ENCODE measurements at regions not wholly inside any gene's neighbourhood (a gene's known extent, or its start where the extent isn't known, plus 50 kb on each side); places are given as distances from the start of the nearest gene placed in this dataset.
"Not testable (repeated sequence)": the region's sequence is repeated elsewhere in the genome, so short reads cannot be mapped to it uniquely, and the experiment has no call there.

DNA sequence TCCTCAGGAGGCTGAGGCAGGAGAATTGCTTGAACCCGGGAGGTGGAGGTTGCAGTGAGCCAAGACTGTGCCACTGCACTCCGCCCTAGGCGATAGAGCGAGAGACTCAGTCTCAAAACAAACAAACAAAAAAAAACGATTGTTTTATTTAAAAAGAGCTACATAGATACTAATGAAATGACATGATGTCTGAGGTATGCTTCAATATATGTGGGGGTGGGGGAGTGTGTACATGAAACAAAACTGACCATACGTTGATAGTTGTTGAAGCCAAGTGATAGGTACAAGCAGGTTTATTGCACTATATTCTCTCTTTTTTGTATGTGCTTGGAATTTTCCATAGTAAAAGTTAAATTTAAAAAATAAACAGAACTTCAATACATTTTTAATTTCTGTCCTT, 240.1 kb downstream of the TFAP2A start:
- Mint-ChIP-seq H3K27me3 (no peaks in the 10 kb centered on the region), H3K36me3 (ENCODE audit: insufficient read depth) (no peaks in the 10 kb centered on the region), H3K9me3 (peaks cover 9 to 14% of the 10 kb centered on the region in 2 donors), H3K27ac (no peak overlapping the region), H3K4me3 (no peak overlapping the region), H3K4me1 (ENCODE audit: low read depth in 2 of 2) (no peaks in the 10 kb centered on the region)
- no peak for ATAC-seq (replicated peaks)
- no peak for DNase-seq

DNA sequence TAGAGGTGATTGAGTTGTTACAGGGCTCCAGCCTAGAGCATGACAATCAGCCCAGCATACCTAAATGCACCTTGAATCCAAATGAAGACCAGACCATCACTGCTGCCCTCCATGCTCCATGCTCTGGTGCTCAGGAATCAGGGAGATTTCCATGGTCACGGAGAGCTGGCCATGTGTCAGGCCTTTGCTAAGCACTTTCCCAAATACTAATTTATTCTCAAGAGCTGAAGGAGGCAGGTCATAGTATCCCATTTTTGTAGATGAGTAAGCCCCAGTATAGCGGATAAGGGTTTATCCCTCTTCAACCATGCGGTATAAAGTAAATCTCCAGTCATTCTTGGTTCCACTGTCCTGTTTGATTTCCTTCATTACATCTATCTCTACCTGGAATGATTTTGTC, 240.8 kb downstream of the TFAP2A start:
- Mint-ChIP-seq H3K4me1 (ENCODE audit: low read depth in 2 of 2) (no peaks in the 10 kb centered on the region), H3K9me3 (peaks cover 9 to 14% of the 10 kb centered on the region in 2 donors), H3K27ac (no peak overlapping the region), H3K4me3 (no peak overlapping the region), H3K27me3 (no peaks in the 10 kb centered on the region), H3K36me3 (ENCODE audit: insufficient read depth) (no peaks in the 10 kb centered on the region)
- no peak for ATAC-seq (replicated peaks)
- DNase-seq = no peak

DNA sequence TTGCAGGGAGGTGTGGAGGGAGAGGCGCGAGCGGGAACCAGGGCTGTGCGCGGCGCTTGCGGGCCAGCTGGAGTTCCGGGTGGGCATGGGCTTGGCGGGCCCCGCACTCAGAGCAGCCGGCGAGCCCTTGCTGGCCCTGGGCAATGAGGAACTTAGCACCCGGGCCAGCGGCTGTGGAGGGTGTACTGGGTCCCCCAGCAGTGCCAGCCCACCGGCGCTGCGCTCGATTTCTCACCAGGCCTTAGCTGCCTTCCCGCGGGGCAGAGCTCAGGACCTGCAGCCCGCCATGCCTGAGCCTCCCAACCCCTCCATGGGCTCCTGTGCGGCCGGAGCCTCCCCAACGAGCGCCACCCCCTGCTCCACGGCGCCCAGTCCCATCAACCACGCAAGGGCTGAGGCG, 243.2 kb downstream of the TFAP2A start:
- DNase-seq; H3K4me1 Mint-ChIP-seq (ENCODE audit: low read depth in 2 of 2); ATAC-seq (replicated peaks); H3K27me3 Mint-ChIP-seq; H3K4me3 Mint-ChIP-seq; H3K36me3 Mint-ChIP-seq (ENCODE audit: insufficient read depth); H3K27ac Mint-ChIP-seq: not testable (repeated sequence)
- peaks cover 13 to 14% of the 10 kb centered on the region in 2 donors for H3K9me3 Mint-ChIP-seq

DNA sequence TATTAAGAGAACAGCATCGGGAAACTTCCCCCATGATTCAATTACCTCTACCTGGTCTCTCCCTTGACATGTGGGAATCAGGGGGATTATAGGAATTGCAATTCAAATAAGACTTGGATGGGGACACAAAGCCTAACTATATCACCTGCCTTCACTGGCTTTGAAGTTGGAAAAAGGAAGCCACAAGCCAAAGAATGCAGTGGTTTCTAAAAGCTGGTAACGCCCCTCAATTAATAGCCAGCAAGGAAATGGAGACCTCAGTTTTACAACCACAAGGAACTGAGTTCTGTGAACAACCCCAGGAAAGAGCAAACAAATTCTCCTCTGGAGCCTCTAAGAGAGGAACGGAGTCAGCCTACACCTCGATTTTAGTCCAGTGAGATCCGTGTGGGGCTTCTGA, 244.1 kb downstream of the TFAP2A start:
- ATAC-seq (replicated peaks) = no peak
- Mint-ChIP-seq H3K27me3 (no peaks in the 10 kb centered on the region), H3K36me3 (ENCODE audit: insufficient read depth) (no peaks in the 10 kb centered on the region), H3K27ac (no peak overlapping the region), H3K4me3 (no peak overlapping the region), H3K9me3 (peaks cover 12 to 14% of the 10 kb centered on the region in 2 donors), H3K4me1 (ENCODE audit: low read depth in 2 of 2) (no peaks in the 10 kb centered on the region)
- no peak for DNase-seq

DNA sequence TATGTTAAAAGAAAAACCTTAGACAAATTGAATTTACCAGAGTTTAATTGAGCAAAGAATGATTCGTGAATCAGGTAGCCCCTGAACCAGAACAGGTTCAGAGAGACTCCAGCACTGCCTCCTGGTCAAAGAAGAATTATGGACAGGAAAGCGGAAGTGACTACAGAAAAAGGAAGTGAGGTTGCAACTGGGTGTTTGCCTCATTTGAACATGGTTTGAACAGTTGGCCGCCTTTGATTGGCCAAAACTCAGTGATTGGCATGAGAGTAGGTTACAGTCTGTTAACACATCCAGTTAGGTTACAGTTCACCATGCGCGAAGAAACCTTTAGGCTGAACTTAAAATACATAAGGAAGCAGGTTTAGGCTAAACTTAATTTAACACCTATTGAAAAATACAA, 248.8 kb downstream of the TFAP2A start:
- H3K27me3 Mint-ChIP-seq = no peaks in the 10 kb centered on the region
- no peak overlapping the region for H3K4me3 Mint-ChIP-seq
- no peak for DNase-seq
- peaks cover 4 to 15% of the 10 kb centered on the region in 2 donors for H3K9me3 Mint-ChIP-seq
- ATAC-seq (replicated peaks) = no peak
- no peaks in the 10 kb centered on the region for H3K4me1 Mint-ChIP-seq (ENCODE audit: low read depth in 2 of 2)
- no peaks in the 10 kb centered on the region for H3K36me3 Mint-ChIP-seq (ENCODE audit: insufficient read depth)
- no peak overlapping the region for H3K27ac Mint-ChIP-seq

DNA sequence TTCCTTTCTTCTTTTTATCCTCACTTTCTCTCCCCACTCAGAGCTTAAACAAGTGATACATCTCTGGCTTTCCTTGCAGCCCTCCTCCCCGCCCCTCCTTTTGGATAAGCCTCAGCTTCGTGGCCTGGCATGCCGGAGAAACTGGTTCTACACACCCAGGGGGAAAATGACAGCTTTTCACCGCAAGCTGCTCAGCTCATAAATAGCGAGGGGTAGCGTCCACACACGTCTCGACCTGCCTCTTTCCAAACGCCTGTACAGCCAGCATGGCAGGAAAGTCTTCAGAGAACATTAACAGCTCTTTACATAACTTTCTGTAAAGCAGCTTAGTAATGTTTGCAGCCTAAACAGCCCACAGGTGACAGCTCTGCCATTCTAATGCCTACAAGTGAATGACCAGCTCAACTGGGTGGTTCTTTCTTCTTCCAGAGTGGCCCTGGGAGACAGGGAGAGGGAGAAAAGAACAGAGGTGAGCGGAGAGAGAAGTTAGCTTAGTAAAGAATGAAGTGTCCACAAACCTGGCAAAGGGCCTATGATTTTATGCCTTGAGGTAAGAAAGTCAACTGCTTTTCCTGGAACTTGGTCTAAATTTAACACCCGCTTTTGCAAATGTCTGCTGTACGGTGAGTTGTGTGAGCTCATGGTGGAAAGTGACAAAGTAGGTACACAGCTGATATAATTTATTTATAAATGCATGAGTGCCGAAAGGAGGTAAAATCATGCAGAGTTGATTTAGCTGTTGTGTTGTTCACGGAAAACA, 251.5 kb downstream of the TFAP2A start:
- DNase-seq (no peak), ATAC-seq (replicated peaks) (no peak)
- no peak overlapping the region for H3K4me3 Mint-ChIP-seq
- H3K27me3 Mint-ChIP-seq = no peaks in the 10 kb centered on the region
- H3K27ac Mint-ChIP-seq = no peak overlapping the region
- peaks cover 3 to 21% of the 10 kb centered on the region in 2 donors for H3K9me3 Mint-ChIP-seq
- no peaks in the 10 kb centered on the region for H3K4me1 Mint-ChIP-seq (ENCODE audit: low read depth in 2 of 2)
- H3K36me3 Mint-ChIP-seq (ENCODE audit: insufficient read depth) = no peaks in the 10 kb centered on the region

DNA sequence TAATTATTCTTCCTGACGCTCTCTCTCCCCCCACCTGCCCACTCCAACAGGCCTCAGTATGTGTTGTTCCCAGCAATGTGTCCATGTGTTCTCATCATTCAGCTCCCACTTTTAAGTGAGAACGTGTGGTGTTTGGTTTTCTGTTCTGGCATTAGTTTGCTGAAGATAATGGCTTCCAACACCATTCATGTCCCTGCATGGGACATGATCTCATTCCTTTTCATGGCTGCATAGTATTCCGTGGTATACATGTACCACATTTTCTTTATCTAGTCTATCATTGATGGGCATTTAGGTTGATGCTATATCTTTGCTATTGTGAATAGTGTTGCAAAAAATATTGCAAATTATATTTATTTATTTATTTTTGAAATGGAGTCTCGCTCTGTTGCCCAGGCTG, 258.0 kb downstream of the TFAP2A start:
- H3K4me1 Mint-ChIP-seq (ENCODE audit: low read depth in 2 of 2) = no peaks in the 10 kb centered on the region
- DNase-seq (no peak), ATAC-seq (replicated peaks) (no peak)
- H3K9me3 Mint-ChIP-seq = peaks cover 2 to 21% of the 10 kb centered on the region in 2 donors
- H3K27ac Mint-ChIP-seq = no peak overlapping the region
- no peak overlapping the region for H3K4me3 Mint-ChIP-seq
- no peaks in the 10 kb centered on the region for H3K36me3 Mint-ChIP-seq (ENCODE audit: insufficient read depth)
- no peaks in the 10 kb centered on the region for H3K27me3 Mint-ChIP-seq

DNA sequence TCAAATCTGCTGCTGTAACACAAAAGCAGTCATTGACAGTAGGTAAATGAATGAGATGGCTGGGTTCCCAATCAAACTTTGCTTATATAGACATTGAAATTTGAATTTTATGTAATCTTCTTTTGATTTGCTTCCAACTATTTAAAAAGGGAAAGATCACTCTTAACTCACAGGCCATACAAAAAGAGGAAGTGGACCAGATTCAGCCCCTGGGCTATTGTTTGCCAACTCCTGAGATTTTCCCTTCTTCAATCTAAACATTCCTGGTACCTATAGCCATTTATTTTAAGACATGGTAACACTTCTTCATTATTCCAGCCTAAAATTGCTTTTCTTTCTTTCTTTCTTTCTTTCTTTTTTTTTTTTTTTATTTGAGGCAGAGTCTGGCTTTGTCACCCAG, 260.6 kb downstream of the TFAP2A start:
- no peaks in the 10 kb centered on the region for H3K36me3 Mint-ChIP-seq (ENCODE audit: insufficient read depth)
- no peak overlapping the region for H3K27ac Mint-ChIP-seq
- H3K4me3 Mint-ChIP-seq = no peak overlapping the region
- H3K27me3 Mint-ChIP-seq = no peaks in the 10 kb centered on the region
- H3K9me3 Mint-ChIP-seq = peaks cover 0 to 2% of the 10 kb centered on the region in 2 donors
- no peaks in the 10 kb centered on the region for H3K4me1 Mint-ChIP-seq (ENCODE audit: low read depth in 2 of 2)
- ATAC-seq (replicated peaks) (no peak), DNase-seq (no peak)

DNA sequence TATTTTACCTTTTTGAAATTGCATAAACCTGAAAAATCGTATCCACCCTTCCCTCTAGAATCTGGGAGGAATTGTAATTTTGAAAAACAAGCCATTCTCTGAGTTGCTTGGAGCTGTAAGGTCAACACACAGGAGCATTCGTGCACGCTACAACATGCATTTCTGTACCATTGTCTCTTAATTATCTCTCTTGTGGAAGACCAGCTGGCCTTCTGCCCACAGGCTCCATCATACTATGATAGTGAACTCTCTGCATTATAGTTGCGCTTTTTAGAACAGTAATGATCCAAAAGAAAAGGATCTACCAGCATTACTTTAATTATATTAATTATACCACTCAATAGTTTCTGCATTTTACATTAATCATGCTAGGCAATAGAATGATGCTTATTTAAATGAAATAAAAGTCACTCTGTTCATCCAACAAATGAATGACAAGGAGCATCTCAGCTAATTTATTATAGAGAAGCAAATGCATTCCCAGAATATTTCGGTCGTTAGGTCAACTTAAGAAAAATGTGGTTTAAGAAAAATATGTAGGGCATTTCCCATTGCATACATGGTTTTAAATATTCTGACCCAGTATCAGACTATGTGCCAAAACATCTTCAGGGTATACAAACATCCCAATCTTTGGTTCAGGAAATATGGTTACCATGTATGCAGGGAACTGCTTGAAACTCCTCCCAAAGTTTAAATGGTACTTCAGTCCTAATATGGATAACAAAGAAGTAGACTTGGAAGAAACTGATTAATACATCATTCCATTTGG, 263.5 kb downstream of the TFAP2A start:
- Mint-ChIP-seq H3K9me3 (no peaks in the 10 kb centered on the region), H3K4me1 (ENCODE audit: low read depth in 2 of 2) (no peaks in the 10 kb centered on the region), H3K4me3 (no peak overlapping the region), H3K36me3 (ENCODE audit: insufficient read depth) (no peaks in the 10 kb centered on the region), H3K27me3 (no peaks in the 10 kb centered on the region), H3K27ac (no peak overlapping the region)
- no peak for ATAC-seq (replicated peaks)
- no peak for DNase-seq

DNA sequence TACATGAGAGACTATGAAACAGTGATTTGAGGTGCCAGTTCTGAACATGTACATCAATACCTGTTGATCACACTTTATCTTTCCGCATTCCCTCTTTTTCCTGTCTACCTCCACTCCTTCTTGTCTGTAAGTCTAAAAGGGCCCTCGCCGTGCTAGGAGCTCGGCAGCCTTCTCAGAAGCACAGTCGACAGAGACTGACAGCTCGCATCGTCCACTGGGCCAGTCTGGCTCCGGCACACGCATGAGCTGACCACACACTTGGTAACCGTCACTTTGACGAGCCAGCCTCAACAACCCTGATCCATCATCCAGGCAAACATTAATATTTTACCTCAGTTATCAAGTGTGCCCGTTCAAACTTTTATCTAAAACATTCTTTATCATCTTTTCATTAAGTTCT, 265.3 kb downstream of the TFAP2A start:
- DNase-seq (no peak), ATAC-seq (replicated peaks) (no peak)
- no peaks in the 10 kb centered on the region for H3K27me3 Mint-ChIP-seq
- H3K9me3 Mint-ChIP-seq = no peaks in the 10 kb centered on the region
- no peak overlapping the region for H3K27ac Mint-ChIP-seq
- no peaks in the 10 kb centered on the region for H3K4me1 Mint-ChIP-seq (ENCODE audit: low read depth in 2 of 2)
- no peaks in the 10 kb centered on the region for H3K36me3 Mint-ChIP-seq (ENCODE audit: insufficient read depth)
- no peak overlapping the region for H3K4me3 Mint-ChIP-seq

DNA sequence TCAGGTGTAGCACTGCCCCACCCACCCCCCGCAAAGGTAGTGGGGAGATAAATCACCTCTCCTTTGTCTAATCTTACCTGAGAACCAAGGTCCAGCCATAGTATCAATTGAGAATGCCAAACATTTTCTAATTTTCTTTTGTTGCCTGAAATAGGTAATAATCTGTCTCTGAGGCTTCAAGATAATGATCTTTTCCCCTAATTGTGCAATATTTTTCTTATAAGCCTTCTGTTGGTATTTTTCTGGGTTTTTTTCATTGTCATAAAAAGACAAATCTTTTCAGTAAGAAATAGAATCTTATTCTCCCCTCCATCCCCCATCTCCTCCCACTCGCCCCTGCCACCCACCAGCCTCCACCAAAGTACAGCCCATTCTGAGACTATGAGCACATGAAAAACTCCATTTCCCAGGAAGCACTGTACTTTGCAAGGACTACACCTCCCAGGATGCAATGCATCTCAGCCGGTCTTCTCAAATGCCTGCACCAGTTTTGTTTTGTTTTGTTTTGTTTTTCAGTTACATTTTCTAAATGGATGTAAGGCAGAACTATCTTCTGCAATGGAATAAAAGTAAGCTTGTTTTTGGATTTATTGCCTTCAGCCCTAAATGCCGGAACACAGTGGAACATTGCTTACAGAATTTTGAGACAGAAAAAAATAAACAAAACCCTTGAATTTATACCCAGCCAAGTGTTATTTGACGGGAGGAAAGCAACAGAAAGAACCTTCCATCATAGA, 268.0 kb downstream of the TFAP2A start:
- DNase-seq = no peak
- no peaks in the 10 kb centered on the region for H3K36me3 Mint-ChIP-seq (ENCODE audit: insufficient read depth)
- H3K27me3 Mint-ChIP-seq = no peaks in the 10 kb centered on the region
- H3K4me1 Mint-ChIP-seq (ENCODE audit: low read depth in 2 of 2) = no peaks in the 10 kb centered on the region
- no peak overlapping the region for H3K27ac Mint-ChIP-seq
- peak overlapping the region in 1 of 2 donors; percentile 13 for H3K4me3 Mint-ChIP-seq
- ATAC-seq (replicated peaks) = no peak
- peaks cover 0 to under 1% of the 10 kb centered on the region in 2 donors for H3K9me3 Mint-ChIP-seq

DNA sequence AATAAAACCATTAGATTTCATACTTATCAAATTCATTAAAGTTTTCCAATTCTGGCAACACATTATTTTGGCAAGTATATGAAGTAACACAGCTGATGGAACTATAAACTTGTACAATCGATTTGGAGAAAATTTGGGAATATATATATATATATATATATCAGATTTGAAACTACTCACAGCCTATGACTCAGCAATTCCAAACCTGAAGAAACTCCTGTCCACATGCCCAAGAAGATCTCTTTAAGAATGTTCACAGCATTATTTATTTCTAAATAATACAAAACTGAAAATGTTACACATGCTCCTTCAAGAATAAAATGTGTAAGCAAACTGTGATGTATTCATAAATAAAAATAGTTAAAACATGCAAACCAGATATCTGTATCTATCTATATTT, 270.1 kb downstream of the TFAP2A start:
- DNase-seq (no peak), ATAC-seq (replicated peaks) (no peak)
- Mint-ChIP-seq H3K27me3 (no peaks in the 10 kb centered on the region), H3K4me3 (no peak overlapping the region), H3K9me3 (peaks cover 0 to 1% of the 10 kb centered on the region in 2 donors), H3K4me1 (ENCODE audit: low read depth in 2 of 2) (no peaks in the 10 kb centered on the region), H3K36me3 (ENCODE audit: insufficient read depth) (no peaks in the 10 kb centered on the region), H3K27ac (no peak overlapping the region)

DNA sequence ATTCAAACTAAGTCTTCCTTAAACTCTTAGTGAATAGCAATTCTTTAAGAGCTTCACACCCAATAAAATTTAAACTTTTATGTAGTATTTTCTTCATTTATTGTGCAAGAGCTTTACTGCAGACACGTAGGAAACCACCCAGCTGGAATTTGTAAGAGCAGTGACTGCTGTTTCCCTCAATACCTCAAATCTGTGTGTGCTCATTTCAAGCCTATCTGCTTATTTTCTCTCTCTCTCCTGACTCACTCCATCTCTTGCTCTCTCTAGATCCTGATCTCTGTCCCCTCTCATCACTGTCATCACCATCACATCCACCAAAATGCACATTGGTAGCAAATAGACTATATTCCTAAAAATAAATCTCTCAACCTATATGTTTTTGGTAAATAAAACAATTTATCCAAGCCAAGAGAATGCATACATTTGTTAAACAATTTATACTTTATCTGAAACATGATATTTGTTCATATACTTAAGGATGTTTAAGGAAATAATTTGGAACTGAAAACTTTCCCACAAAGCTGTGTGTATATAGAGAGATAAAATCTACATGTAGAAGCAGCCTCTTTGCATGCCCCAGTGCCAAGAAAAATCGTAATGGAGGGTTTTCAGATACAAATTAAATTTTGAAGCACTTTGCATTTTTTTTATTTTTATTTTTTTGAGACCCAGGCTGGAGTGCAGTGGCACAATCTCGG, 273.0 kb downstream of the TFAP2A start:
- H3K9me3 Mint-ChIP-seq = peaks cover 0 to 5% of the 10 kb centered on the region in 2 donors
- H3K27ac Mint-ChIP-seq = no peak overlapping the region
- H3K4me1 Mint-ChIP-seq (ENCODE audit: low read depth in 2 of 2) = no peaks in the 10 kb centered on the region
- ATAC-seq (replicated peaks) = no peak
- no peak for DNase-seq
- no peak overlapping the region for H3K4me3 Mint-ChIP-seq
- H3K27me3 Mint-ChIP-seq = no peaks in the 10 kb centered on the region
- no peaks in the 10 kb centered on the region for H3K36me3 Mint-ChIP-seq (ENCODE audit: insufficient read depth)

All from effector memory CD8-positive, alpha-beta T cell (primary cell).